Pancreas (tissue), 10 donors: ENCODE measurements at regions not wholly inside any gene's neighbourhood (a gene's known extent, or its start where the extent isn't known, plus 50 kb on each side); places are given as distances from the start of the nearest gene placed in this dataset.

ENCODE experiments used
- ATAC-seq, 4 donors: fragments of 200-7000 bp; cut with Tn5 transposase; one replicate each; pipeline versions ENCODE4 v1.8.0 to v1.9.1; 2020; ENCODE audit warnings: mild to moderate bottlenecking in 4 of 4, moderate library complexity in 4 of 4
- DNase-seq, 6 donors: peaks; one replicate each; pipeline ENCODE4 v3.0.0-alpha.2; 2020
- FAIRE-seq: peaks from 2 replicates; lab custom pipeline; 2012; peaks lifted over from hg19 to GRCh38; lab: Jason Lieb, UNC
- H3K27ac ChIP-seq, 4 donors: fragments of 200-600 bp; sonication (generic); 1 replicate in 3 of 4; 2 replicates in 1 of 4; pipeline versions ENCODE4 v1.5.0 to v1.8.0; 2020
- H3K27me3 ChIP-seq, 4 donors: fragments of 200-600 bp; one replicate each; pipeline ENCODE4 v1.8.0; 2021
- H3K36me3 ChIP-seq, 3 donors: fragments of 200-600 bp; sonication (generic) in 1 of 3; one replicate each; pipeline versions ENCODE4 v1.5.0 to v1.8.0; 2020 to 2021
- H3K4me1 ChIP-seq, 3 donors: fragments of 200-600 bp; one replicate each; pipeline ENCODE4 v1.8.0; 2021
- H3K4me3 ChIP-seq, 4 donors: fragments of 200-600 bp; sonication (generic) in 2 of 4; one replicate each; pipeline versions ENCODE4 v1.5.0 to v1.8.0; 2020 to 2021
- H3K9me3 ChIP-seq, 4 donors: fragments of 200-600 bp; one replicate each; pipeline ENCODE4 v1.8.0; 2021
- WGBS, 2 donors: extraction: QIAGEN DNeasy Blood & Tissue Kit; methylation state at CpG; one replicate each; pipeline ENCODE4 v1.1.7; 2013; 5-methylcytosine and 5-hydroxymethylcytosine counted together
- intact Hi-C, 3 donors: fragments of 100-400 bp; cut with DNase I; formaldehyde crosslinking; loops; one replicate each; pipeline versions ENCODE4 v1.11.1 to v1.14.2; 2022
- TF ChIP-seq, protein P1 (sequence below), 4 donors: fragments of 200-600 bp; sonication (generic) in 3 of 4; IDR thresholded peaks; one replicate each; pipeline versions ENCODE4 v1.5.0 to v1.8.0; 2021; ENCODE audit warnings: antibody characterized with exemption in 4 of 4
- donor health status: healthy with polysubstance abuse.
- donor health status: DM: no; HTN: no; CAD: no; lungs with moderate emphysema.
- donor health status: DM: no; HTN: no; CAD: no.
- donor health status: control.
- donor health status: control.
- donor health status: Bipolar disorder and iron deficiency.
- donor health status: DM: yes; HTN: yes; CAD: no.
- donor health status: DM: no; HTN: no; CAD: no.
- donor health status: DM: no; HTN: no; CAD: no.
- donor health status: DM: yes; HTN: yes; CAD: no.

DNA sequence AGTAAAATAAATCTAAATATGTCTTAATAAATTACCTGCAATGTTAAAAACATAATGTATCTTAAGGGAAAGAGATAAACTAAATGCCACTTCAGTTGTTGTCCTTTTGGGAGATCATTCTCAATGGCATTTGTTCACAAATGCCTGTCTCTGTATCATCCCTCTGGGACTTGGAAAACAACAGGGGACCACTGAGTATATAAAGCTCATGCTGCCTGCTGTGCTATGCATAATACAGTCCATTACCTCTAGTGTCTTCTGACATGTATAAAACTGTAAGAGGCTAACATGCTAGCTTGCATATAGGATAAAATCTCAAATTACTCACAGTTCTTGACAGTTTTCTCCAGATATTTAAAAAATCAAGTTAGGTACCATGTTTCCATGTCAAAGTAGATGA lies 503.9 kb downstream of the PDHA2 start:
- no peak for FAIRE-seq
- Histone ChIP-seq H3K36me3 (no peaks in the 10 kb centered on the region), H3K27me3 (no peaks in the 10 kb centered on the region), H3K4me3 (no peak overlapping the region), H3K4me1 (no peaks in the 10 kb centered on the region), H3K9me3 (no peaks in the 10 kb centered on the region), H3K27ac (no peak overlapping the region)
- no peak for DNase-seq
- intact Hi-C loops = no loop called here
- TF ChIP-seq, protein P1, sequence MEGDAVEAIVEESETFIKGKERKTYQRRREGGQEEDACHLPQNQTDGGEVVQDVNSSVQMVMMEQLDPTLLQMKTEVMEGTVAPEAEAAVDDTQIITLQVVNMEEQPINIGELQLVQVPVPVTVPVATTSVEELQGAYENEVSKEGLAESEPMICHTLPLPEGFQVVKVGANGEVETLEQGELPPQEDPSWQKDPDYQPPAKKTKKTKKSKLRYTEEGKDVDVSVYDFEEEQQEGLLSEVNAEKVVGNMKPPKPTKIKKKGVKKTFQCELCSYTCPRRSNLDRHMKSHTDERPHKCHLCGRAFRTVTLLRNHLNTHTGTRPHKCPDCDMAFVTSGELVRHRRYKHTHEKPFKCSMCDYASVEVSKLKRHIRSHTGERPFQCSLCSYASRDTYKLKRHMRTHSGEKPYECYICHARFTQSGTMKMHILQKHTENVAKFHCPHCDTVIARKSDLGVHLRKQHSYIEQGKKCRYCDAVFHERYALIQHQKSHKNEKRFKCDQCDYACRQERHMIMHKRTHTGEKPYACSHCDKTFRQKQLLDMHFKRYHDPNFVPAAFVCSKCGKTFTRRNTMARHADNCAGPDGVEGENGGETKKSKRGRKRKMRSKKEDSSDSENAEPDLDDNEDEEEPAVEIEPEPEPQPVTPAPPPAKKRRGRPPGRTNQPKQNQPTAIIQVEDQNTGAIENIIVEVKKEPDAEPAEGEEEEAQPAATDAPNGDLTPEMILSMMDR (IDR thresholded peaks at IDR 0.05) = no peak
- no peak for ATAC-seq

DNA sequence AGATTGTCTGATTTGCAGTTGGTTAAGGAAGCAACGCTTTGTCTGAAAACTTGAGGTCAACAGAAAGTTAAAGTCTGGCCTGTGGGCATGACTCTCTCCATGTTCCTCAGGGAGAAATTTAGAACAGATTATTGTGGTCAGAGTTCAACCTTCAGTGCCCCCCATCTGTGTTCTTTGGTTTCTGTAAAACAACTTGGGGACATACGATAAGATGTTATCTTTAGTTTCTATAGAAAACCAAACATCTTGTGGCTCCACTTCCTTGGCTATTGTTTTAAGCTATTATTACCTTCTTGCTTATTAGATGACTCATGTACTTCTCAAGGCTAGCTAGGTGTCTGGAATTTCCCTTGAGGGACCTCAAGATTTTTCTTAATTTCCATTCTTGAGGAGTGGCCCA lies 507.7 kb downstream of the PDHA2 start:
- no peak overlapping the region for H3K4me3 ChIP-seq
- no peak for FAIRE-seq
- no peaks in the 10 kb centered on the region for H3K27me3 ChIP-seq
- ATAC-seq = no peak
- H3K36me3 ChIP-seq = no peaks in the 10 kb centered on the region
- H3K9me3 ChIP-seq = no peaks in the 10 kb centered on the region
- intact Hi-C loops = no loop called here
- DNase-seq = no peak
- WGBS, 2 donors = 75 to 86% methylated on average over 2 of the region's 2 CpGs
- TF ChIP-seq, protein P1 (IDR thresholded peaks at IDR 0.05) = no peak
- H3K4me1 ChIP-seq = no peaks in the 10 kb centered on the region
- no peak overlapping the region for H3K27ac ChIP-seq

DNA sequence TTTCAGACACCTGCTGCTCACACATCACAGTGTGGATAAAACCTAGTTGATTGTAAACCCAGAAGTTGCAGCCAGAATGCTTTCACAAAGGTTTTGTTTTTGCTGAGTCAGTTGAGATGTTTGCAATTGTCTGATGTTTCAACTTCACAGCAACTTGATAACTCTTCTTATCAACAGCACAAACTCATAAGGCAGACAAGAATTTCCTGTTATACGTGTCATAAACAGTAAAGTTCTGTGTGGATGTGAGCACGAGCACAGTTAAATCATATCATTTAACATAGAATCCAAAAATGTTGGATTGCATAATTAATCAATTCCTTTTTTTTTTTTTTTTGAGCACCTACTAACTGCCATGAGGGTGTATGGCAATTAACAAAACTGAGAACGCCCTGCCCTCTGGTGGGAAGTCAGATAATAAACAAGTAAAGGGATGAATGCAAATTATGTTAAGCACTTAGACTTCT lies 512.2 kb downstream of the PDHA2 start:
- 19 to 33% methylated on average over 3 of the region's 3 CpGs for WGBS, 2 donors
- Histone ChIP-seq H3K27me3 (no peaks in the 10 kb centered on the region), H3K36me3 (no peaks in the 10 kb centered on the region), H3K4me1 (peaks cover 0 to 4% (median 0%) of the 10 kb centered on the region in 3 donors), H3K27ac (no peak overlapping the region), H3K9me3 (no peaks in the 10 kb centered on the region), H3K4me3 (no peak overlapping the region)
- no peak for FAIRE-seq
- intact Hi-C loops = no loop called here
- TF ChIP-seq, protein P1 (IDR thresholded peaks at IDR 0.05) = peak in 1 of 4 donors; percentile 11
- peak in 2 of 4 donors; percentile 22 to 47 for ATAC-seq
- no peak for DNase-seq

DNA sequence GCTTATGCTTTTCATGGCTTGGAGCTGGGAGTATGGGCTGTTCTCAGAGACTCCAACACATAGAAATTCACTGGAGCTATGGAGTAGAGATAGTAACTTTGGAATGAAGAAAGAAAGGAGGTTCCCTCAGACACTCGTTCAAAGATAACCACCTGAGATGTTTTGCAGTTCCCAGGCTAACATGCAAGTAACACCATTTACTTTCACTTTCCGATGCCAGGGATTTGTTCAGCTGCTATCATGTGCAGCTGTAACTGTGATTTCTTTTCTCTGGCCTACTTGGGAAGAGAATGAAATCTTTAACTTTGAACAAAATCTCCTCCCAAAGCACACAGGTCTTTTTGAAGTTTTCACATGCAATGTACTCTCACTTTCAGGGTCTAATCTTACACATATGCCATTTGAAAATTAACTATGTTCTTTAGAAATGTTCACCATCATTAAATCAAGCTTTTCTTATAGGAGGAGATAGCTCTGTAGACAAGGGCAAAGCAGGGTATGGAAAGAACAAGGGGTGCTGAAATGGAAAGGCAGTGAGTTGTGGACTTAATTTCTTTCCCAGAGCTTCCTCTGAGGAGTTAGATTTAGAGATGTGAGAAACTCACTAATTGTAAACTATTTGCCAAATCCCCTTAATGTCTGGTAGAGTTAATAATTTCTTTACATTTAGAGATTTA lies 514.3 kb downstream of the PDHA2 start:
- H3K27ac ChIP-seq = no peak overlapping the region
- peaks cover 0 to 4% (median 0%) of the 10 kb centered on the region in 3 donors for H3K4me1 ChIP-seq
- intact Hi-C loops = no loop called here
- H3K27me3 ChIP-seq = no peaks in the 10 kb centered on the region
- TF ChIP-seq, protein P1 (IDR thresholded peaks at IDR 0.05) = no peak
- WGBS, 2 donors = 8% methylated on average over 2 of the region's 2 CpGs
- no peaks in the 10 kb centered on the region for H3K9me3 ChIP-seq
- DNase-seq = peak in 1 of 6 donors; percentile 13
- peak in 3 of 4 donors; percentile 69 to 90 (median 81) for ATAC-seq
- no peak for FAIRE-seq
- H3K36me3 ChIP-seq = no peaks in the 10 kb centered on the region
- no peak overlapping the region for H3K4me3 ChIP-seq

DNA sequence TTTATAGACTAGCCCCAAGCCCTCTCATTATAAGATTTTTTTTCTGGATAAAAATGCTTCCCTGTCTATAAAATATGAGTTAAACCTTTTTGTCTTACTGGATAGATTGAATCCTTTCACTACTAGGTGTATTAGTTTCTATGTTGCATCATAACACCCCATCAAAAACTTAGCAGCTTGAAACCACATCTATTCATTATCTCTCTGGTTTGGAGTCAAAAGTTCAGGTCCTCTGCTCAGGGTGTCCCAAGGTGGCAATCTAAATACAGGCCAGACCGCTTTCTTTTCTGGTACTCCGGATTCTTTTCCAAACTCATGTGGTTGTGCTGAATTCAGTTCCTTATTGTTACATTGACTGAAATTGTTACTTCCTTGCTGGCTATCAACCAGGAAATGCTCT lies 515.5 kb downstream of the PDHA2 start:
- Histone ChIP-seq H3K36me3 (no peaks in the 10 kb centered on the region), H3K4me3 (no peak overlapping the region), H3K27ac (no peak overlapping the region), H3K4me1 (peaks cover 0 to 4% (median 0%) of the 10 kb centered on the region in 3 donors), H3K27me3 (no peaks in the 10 kb centered on the region), H3K9me3 (no peaks in the 10 kb centered on the region)
- TF ChIP-seq, protein P1 (IDR thresholded peaks at IDR 0.05) = no peak
- intact Hi-C loops = no loop called here
- no peak for FAIRE-seq
- 87 to 88% methylated on average over 2 of the region's 2 CpGs for WGBS, 2 donors
- no peak for DNase-seq
- no peak for ATAC-seq
